NB4 (cell line): ENCODE measurements at regions not wholly inside any gene's neighbourhood (a gene's known extent, or its start where the extent isn't known, plus 50 kb on each side); places are given as distances from the start of the nearest gene placed in this dataset.

Experiments
- CTCF ChIP-seq: IDR thresholded peaks from one replicate; pipeline ENCODE4 v1.5.1; 2012; ENCODE audit warnings: low read depth, low read length
- MYC ChIP-seq: IDR thresholded peaks from 2 replicates; pipeline ENCODE4 v1.6.1; 2011; ENCODE audit warnings: low read depth, low read length
- POLR2A ChIP-seq: IDR thresholded peaks from 2 replicates; pipeline ENCODE4 v1.6.1; 2011; ENCODE audit warnings: mild to moderate bottlenecking; ENCODE audit not compliant: insufficient read length; ENCODE audit errors: extremely low read depth
- TF ChIP-seq, protein P1 (sequence below): IDR thresholded peaks from 2 replicates; pipeline ENCODE4 v1.6.1; 2011; ENCODE audit warnings: low read depth, low read length

GRCh38 chr1:221791846-221792245 lies 50.0 kb upstream of the DUSP10 start:
- no peak for TF ChIP-seq CTCF
- TF ChIP-seq MYC = no peak
- TF ChIP-seq POLR2A = no peak
- TF ChIP-seq, protein P1, sequence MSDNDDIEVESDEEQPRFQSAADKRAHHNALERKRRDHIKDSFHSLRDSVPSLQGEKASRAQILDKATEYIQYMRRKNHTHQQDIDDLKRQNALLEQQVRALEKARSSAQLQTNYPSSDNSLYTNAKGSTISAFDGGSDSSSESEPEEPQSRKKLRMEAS = no peak
